ENCODE measurements at regions not wholly inside any gene's neighbourhood (a gene's known extent, or its start where the extent isn't known, plus 50 kb on each side); places are given as distances from the start of the nearest gene placed in this dataset.

DNA sequence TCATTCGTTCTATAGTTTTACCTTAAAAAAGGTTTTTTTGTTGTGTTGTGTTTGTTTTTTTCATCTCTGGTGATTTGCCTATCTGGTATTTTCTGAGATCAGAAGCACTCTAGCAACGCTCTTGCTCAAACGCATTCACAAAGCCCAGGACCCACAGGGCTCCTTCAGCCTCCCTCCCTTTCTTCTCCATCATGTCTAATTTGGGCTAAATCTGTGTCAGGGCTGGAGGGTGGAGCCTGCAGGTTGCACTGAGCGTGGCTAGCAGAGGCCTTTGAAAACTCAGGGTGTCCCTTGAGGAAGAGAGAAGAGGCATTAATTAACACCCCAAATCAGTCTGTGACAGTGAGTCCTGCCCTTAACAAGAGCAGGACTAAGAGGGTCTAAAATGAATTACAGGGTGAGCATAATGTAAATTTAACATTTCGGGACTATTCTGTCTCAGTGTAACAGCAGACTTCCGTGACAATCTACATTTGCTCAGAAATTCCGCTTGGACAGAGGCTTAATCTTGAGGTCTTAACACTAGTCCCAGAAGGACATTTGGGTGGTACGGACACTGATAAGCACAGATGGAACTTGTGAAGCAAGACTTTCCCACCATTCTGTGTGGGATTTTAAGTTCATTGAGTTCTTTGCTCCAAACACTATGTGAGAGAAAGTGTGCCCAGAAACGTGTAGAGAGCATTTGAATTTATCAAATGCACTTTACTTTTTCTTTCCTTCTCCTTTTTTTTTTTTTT lies 174.4 kb upstream of the APCDD1 start:
- TF ChIP-seq, protein P1, sequence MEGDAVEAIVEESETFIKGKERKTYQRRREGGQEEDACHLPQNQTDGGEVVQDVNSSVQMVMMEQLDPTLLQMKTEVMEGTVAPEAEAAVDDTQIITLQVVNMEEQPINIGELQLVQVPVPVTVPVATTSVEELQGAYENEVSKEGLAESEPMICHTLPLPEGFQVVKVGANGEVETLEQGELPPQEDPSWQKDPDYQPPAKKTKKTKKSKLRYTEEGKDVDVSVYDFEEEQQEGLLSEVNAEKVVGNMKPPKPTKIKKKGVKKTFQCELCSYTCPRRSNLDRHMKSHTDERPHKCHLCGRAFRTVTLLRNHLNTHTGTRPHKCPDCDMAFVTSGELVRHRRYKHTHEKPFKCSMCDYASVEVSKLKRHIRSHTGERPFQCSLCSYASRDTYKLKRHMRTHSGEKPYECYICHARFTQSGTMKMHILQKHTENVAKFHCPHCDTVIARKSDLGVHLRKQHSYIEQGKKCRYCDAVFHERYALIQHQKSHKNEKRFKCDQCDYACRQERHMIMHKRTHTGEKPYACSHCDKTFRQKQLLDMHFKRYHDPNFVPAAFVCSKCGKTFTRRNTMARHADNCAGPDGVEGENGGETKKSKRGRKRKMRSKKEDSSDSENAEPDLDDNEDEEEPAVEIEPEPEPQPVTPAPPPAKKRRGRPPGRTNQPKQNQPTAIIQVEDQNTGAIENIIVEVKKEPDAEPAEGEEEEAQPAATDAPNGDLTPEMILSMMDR (optimal IDR thresholded peaks at IDR 0.05 in 1 of 3, IDR thresholded peaks at IDR 0.05 in 1 of 3, conservative IDR thresholded peaks at IDR 0.05 in 1 of 3; ENCODE audit: extremely low read depth in 1 of 3, insufficient read depth in 2 of 3, low read length in 3 of 3), result no peak
- TF ChIP-seq EZH2 (IDR thresholded peaks at IDR 0.05; ENCODE audit: low read length), result no peak

All from keratinocyte (primary cell).